GM18868 (cell line): ENCODE measurements at regions not wholly inside any gene's neighbourhood (a gene's known extent, or its start where the extent isn't known, plus 50 kb on each side); places are given as distances from the start of the nearest gene placed in this dataset.
"Not testable (repeated sequence)": the region's sequence is repeated elsewhere in the genome, so short reads cannot be mapped to it uniquely, and the experiment has no call there.

Source experiments
- ATAC-seq: cut with Tn5 transposase; IDR thresholded peaks from one replicate; pipeline ENCODE4 v1.9.1; 2021; ENCODE audit warnings: mild to moderate bottlenecking, moderate library complexity; ENCODE audit not compliant: unreplicated experiment

GRCh38 chr9:99472240-99472915 lies 250.3 kb downstream of the SEC61B start:
- peak; percentile 47 for ATAC-seq

DNA sequence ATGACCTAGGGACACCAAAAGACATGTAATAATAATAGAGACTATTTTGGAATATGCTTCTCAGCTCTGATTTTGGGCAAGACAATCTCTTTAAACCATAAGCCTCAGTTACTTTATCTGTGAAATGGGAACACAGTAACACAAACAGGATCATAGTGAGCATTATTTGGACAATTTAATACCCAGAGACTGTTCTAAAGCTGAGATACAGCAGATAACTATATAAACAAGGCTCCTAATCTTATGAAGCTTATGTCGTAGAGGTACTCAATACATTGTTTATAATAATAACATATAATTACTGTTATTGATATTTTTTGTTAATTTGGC lies 250.8 kb downstream of the SEC61B start:
- no peak for ATAC-seq

GRCh38 chr9:99474186-99474585 lies 252.1 kb downstream of the SEC61B start:
- ATAC-seq: no peak

DNA sequence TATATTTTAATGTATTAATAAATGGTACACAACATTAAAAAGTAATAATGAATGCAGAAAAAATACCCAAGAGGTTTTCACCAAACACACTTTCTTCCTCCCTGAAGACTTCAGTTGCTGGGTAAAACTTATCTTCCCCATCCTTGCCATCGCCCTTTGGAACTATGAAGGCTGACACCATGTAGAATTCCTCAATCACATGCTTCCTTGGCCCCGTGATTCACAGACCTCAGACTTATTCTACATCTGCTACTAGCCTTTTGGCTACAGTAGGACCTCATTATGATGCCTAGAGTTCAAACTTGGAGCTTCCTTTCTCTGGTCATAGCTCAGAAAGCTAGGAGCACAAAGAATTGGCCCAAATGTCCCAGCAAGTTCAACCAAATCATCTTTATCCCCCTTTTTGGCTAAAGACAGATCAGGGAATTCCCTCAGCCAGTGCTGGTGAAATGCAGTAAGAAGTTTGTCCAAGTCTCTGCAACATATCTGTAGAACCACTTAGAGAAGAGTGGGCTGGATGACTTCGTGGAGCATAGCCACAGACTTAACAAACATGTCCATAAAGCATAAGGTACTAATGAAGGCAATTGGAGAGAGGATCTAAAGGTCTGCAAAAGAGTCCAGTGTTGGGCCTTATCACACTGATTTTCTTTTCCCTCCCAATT lies 253.5 kb downstream of the SEC61B start:
- ATAC-seq: no peak

- ATAC-seq: no peak
These were observed 256.5 kb downstream of the SEC61B start for GRCh38 chr9:99478469-99479027.

- ATAC-seq: no peak
These were observed 257.8 kb downstream of the SEC61B start for GRCh38 chr9:99479929-99480328.

- peak; percentile 54 for ATAC-seq
These were observed 263.4 kb downstream of the SEC61B start for GRCh38 chr9:99485459-99485858.

GRCh38 chr9:99486684-99487083 lies 264.6 kb downstream of the SEC61B start:
- no peak for ATAC-seq

DNA sequence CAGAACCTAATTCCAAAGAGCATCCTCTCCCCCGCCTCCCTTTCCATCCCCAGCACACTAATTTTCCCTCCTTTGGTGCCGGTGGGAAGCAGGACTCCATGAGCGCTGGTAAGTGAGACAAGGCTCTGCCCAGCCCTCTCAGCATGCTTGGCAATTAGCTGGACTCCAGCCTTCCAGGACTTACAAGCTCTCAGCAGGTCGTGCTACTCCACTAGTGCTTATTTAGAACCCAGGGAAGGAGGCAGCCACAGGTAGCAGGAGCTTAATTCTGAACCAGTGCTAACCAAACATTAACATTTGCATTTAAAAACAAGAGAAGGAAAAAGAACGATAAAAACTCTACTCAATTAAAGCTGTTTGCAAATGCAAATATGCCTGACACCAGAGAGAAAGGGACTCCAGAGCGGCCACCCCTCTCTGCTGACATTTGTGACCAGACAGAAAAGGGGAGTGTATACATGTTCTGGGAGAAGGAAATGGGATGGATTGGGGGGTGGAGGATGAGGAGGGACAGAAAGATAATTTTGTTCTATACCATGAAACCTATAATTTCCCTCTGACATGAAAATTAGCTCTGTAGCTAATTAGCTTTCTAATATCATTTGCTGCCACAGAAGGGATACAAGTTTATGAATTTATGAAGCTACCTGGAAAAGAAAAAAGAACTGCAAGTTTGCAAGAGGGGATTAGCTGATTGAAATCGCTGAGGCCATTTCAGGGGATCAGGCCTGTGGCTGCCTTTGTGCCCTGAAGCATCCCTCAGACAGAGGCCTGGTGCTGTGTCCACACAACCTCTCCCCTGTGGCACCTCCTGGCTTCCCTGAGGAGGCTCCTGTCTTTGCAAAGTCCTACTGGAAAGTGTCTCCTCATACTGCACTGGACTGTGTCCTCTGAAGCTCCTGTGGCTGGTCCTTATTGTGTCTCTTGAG lies 266.3 kb downstream of the SEC61B start:
- no peak for ATAC-seq

GRCh38 chr9:99489060-99489413 lies 267.0 kb downstream of the SEC61B start:
- no peak for ATAC-seq

DNA sequence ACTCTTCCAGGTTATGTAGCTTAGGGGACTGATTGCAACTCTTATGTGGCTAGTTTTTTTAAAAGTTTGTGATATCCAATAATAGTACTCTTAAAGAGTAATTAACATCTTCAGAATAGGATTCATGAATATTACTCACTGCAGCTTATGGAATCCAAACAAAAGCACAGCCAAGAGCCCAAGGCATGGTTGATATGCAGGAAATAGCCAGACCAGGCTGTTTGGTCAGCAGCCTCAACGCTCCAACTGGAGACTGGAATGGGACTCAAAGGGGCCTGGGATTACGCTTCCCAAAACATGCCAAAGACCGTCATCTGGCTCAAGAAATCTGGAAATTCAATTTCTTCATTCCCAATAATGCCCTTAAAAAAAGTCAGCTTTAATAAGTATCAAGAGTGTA lies 268.6 kb downstream of the SEC61B start:
- ATAC-seq: no peak

DNA sequence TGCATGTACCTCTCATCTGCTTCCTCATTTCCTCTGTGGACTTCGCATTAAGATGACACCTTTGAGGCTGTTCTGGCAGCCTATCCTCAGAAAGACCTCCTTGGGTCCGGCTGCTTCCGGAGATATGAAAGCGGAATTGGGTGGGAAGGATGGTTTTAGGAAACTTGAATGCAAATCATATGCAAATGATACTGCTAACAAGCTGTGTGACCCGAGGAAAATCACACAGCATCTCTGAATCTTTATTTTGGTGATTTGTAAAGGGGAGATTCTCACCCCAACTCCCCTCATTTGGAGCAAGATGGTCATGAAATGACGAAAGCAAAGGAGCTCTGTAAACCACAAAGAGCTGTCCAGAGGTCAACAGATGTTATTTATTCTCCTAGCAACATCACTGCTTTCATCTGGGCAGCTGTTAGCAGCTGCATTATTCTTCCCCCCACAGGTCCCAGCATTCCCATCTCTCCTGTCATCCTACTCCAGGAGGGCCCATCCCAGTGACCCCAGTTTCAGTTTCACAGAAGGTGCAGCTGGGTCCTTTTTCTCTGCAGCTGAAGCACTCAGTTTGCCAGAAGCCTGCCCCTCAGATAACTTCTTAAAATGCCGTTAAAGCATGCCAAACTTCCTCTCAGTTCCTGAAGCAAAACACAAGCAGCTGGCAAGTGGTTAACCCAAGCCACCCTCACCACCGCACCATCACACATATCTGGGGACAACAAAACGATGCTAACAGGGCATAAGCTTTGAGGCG lies 269.5 kb downstream of the SEC61B start:
- ATAC-seq: peak; percentile 48

DNA sequence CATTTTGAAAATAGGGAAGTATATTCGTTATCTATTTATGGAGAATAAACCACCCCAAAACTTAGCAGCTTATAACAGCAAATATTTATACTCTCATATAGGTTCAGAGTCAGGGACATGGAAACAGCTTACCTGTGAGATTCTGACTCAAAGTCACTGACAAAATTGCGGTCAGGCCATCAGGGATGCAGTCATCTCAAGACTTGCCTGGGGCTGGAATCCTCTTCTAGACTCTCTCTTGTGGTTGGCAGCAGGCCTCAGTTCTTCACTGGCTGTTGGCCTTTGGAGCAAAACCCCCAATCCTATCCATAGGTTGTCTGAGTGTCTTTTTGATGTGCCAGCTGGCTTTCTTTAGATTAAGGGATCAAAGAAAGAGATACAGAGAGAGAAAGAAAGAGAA lies 275.6 kb downstream of the SEC61B start:
- no peak for ATAC-seq

DNA sequence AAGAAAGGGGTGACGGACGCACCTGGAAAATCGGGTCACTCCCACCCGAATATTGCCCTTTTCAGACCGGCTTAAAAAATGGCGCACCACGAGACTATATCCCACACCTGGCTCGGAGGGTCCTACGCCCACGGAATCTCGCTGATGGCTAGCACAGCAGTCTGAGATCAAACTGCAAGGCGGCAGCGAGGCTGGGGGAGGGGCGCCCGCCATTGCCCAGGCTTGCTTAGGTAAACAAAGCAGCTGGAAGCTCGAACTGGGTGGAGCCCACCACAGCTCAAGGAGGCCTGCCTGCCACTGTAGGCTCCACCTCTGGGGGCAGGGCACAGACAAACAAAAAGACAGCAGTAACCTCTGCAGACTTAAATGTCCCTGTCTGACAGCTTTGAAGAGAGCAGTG lies 276.9 kb downstream of the SEC61B start:
- not testable (repeated sequence) for ATAC-seq

DNA sequence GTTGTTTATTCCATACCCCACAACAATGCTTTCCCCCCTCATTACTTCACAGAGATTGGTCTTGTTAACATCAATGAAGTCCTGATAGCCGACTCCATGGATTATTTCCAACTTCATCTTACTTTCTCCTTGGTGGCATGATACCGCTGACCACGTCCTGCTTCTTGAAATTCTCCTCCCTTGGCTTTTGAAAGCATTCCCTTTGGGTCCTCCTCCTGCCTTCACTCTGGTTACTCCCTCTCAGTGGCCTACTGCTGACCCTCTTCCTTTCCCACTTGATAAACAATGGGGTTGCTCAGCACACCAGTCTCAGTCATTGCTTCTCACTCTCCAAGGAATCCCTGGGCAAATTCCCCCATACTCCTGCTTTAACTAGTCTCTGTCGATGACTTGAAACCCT lies 283.9 kb downstream of the SEC61B start:
- no peak for ATAC-seq

GRCh38 chr9:99506747-99507348 lies 284.8 kb downstream of the SEC61B start:
- no peak for ATAC-seq

DNA sequence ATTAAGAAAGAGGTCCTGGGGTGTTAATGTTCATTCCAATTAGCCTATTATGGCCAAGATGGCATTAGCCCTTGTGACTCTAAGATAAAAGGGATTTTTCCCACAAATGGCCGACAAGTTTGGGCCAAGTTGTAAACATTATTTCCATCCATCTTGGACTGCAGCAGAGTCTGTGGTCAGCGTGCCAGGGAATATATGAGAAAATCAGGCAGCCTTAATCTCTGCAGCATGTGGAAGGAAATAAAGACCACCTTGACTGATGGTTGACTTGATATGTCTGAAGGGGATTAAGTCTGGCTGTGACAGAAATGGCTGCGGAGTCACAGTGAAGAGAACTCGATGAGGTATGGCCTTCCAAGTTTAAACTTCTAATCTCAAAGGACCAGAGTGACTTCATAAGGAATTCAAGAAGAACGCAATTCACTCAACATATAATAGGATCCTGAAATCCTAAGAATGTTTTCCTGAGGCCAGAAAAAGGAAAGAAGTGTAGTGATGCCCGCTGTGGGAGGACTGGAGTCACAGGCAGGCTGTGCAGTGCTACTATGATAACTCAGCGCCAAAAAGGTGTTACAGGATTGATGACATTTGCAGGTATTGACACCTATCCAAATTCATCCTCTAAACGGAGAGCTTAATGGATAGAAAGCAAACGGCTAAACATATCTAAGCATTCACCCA lies 287.1 kb downstream of the SEC61B start:
- no peak for ATAC-seq

- ATAC-seq: no peak
These were observed 287.9 kb downstream of the SEC61B start for GRCh38 chr9:99509900-99510535.

DNA sequence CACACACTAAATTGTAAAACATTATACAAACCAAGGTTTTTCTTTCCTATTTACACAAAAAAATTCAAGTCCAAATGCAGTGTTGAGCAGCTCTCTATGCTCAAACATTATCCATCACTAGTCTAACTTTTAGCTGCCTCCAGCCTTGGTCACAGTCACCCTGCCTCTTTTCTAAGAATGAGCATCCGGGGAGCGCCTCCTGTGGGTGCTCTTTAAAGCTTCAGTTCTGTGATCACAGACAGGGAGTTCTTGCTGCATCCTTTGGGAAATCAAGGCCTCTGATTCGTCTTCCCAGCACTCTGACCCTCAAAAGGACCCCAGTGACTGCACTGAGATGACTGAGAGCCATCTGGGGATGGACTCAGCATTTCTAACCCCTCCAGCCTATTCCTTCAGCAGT lies 289.6 kb downstream of the SEC61B start:
- ATAC-seq: no peak
